Lower leg skin (tissue), 4 donors: ENCODE measurements at regions not wholly inside any gene's neighbourhood (a gene's known extent, or its start where the extent isn't known, plus 50 kb on each side); places are given as distances from the start of the nearest gene placed in this dataset.
A peak's percentile ranks its signal among the peaks of the same experiment; 100 is the strongest.
"Not testable (repeated sequence)": the region's sequence is repeated elsewhere in the genome, so short reads cannot be mapped to it uniquely, and the experiment has no call there.

Experiments used
- DNase-seq, 2 donors: peaks; one replicate each; pipeline ENCODE4 v3.0.0-alpha.2; 2019; ENCODE audit warnings: low spot score in 2 of 2
- H3K4me3 ChIP-seq: fragments of 200-600 bp; sonication (generic); 2 replicates; pipeline ENCODE4 v1.5.1; 2017; ENCODE audit warnings: mild to moderate bottlenecking, low read depth; ENCODE audit not compliant: poor library complexity, severe bottlenecking
- CTCF ChIP-seq, 3 donors: fragments of 450-650 bp; IDR thresholded peaks; one replicate each; pipeline ENCODE4 v1.5.1; 2016; ENCODE audit warnings: antibody characterized with exemption in 3 of 3, mild to moderate bottlenecking in 3 of 3, moderate library complexity in 2 of 3
- POLR2A ChIP-seq, 2 donors: fragments of 450-650 bp; IDR thresholded peaks; one replicate each; pipeline ENCODE4 v1.6.1; 2016 to 2017; ENCODE audit warnings: antibody characterized with exemption in 2 of 2, mild to moderate bottlenecking in 1 of 2, moderate library complexity in 1 of 2
- WGBS, 2 donors: methylation state at CpG; one replicate each; pipeline ENCODE4 v1.1.5; 2018; 5-methylcytosine and 5-hydroxymethylcytosine counted together
- intact Hi-C: fragments of 100-400 bp; cut with DNase I; formaldehyde crosslinking; loops from one replicate; pipeline ENCODE4 v1.15.0; 2023; ENCODE audit warnings: low total_unique reads

- intact Hi-C loops, result no loop called here
- 54% methylated on average over 2 of the region's 2 CpGs for WGBS, 2 donors
- DNase-seq, result peak in 1 of 2 donors; percentile 23
- TF ChIP-seq POLR2A (IDR thresholded peaks at IDR 0.05), result no peak
- no peak for TF ChIP-seq CTCF (IDR thresholded peaks at IDR 0.05)
- H3K4me3 ChIP-seq, result no peak overlapping the region
Measured at GRCh38 chr15:69920221-69920620, 177.5 kb downstream of the TLE3 start.

GRCh38 chr15:69921626-69922619 is 175.8 kb downstream of the TLE3 start:
- TF ChIP-seq POLR2A (IDR thresholded peaks at IDR 0.05) (no peak), CTCF (IDR thresholded peaks at IDR 0.05) (no peak)
- peak in 1 of 2 donors; percentile 42 for DNase-seq
- 74 to 76% methylated on average over 7 of the region's 7 CpGs for WGBS, 2 donors
- intact Hi-C loops, result no loop called here
- no peak overlapping the region for H3K4me3 ChIP-seq

DNA sequence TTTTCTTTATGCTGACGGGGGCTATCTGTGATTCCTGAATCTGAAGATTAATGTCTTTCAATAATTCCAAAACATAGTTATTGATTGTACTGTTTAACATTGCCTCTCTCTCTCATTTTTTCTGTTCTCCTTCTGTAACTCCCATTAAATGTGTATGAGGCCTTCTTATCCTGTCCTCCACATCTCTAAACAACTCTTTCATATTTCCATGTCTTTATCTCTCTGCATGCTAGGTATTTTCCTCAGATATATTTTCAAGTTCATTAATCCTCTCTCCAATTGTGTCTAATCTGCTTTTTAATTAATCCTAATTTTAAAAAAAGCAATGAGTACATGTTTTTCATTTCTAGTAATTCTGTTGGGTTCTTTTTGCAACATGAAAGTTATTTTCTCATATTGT is 173.2 kb downstream of the TLE3 start:
- TF ChIP-seq POLR2A (IDR thresholded peaks at IDR 0.05), result no peak
- TF ChIP-seq CTCF (IDR thresholded peaks at IDR 0.05), result no peak
- DNase-seq, result no peak
- intact Hi-C loops, result no loop called here
- H3K4me3 ChIP-seq, result no peak overlapping the region
- WGBS, 2 donors, result 88 to 100% methylated on average over 1 of the region's 1 CpG

DNA sequence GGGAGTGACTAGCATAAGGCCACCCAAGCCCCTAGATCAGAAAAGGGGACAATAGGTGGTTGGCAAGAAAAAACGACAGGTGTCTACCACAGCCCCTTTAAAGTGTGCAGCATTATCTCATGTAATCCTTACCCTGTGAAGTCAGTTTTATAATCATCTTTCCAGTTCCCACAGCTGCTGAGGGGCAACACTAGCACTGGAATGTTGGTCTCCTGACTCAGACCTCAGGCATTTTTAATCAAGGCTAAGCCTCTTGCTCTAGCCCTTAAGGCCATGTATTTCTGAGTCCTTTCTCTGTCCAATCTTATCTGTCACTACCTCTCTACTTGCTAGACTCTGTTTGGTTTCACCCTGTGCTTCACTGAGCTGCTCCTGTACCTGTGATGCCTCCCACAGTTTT is 171.7 kb downstream of the TLE3 start:
- intact Hi-C loops, result no loop called here
- TF ChIP-seq POLR2A (IDR thresholded peaks at IDR 0.05) (no peak), CTCF (IDR thresholded peaks at IDR 0.05) (no peak)
- WGBS, 2 donors, result 86% methylated on average over 1 of the region's 1 CpG
- no peak overlapping the region for H3K4me3 ChIP-seq
- peak in 1 of 2 donors; percentile 7 for DNase-seq

DNA sequence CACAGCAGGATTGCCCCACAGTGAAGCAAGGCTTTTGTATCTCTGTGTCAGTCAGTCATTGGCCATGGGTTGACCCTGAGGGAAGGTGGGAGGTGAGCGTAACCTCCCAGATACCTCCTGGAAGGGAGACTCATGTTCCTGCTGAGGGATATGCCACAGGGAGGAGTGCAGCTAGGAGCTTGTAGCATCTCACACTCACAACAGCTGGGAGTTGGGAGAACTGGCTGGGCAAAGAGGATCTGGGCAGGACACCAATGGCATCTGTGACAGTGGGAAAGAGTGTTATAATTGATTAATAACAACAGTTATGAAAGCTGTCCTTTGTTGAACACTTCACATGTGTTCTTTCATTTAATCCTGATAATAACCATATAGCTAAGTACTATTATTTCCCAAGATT is 171.0 kb downstream of the TLE3 start:
- no peak for TF ChIP-seq POLR2A (IDR thresholded peaks at IDR 0.05)
- no peak for TF ChIP-seq CTCF (IDR thresholded peaks at IDR 0.05)
- WGBS, 2 donors, result 91 to 100% methylated on average over 1 of the region's 1 CpG
- DNase-seq, result peak in 1 of 2 donors; percentile 37
- H3K4me3 ChIP-seq, result no peak overlapping the region
- intact Hi-C loops, result no loop called here

DNA sequence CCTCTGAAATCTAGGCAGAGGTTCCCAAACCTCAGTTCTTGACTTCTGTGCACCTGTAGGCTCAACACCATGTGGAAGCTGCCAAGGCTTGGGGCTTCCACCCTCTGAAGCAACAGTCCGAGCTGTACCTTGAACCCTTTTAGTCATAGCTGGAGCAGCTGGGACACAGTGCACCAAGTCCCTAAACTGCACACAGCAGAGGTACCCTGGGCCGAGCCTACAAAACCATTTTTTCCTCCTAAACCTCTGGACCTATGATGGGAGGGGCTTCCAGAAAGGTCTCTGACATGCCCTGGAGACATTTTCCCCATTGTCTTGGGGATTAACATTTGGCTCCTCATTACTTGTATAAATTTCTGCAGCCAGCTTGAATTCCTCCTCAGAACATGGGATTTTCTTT is 168.8 kb downstream of the TLE3 start:
- H3K4me3 ChIP-seq, intact Hi-C loops: not testable (repeated sequence)
- 88 to 90% methylated on average over 2 of the region's 2 CpGs for WGBS, 2 donors
- peak in 1 of 2 donors; percentile 54 for DNase-seq
